Transverse colon (tissue), 4 donors: ENCODE measurements at regions not wholly inside any gene's neighbourhood (a gene's known extent, or its start where the extent isn't known, plus 50 kb on each side); places are given as distances from the start of the nearest gene placed in this dataset.

Source experiments
- DNase-seq: peaks from one replicate; pipeline ENCODE4 v3.0.0-alpha.2; 2019
- H3K27ac ChIP-seq, 4 donors: fragments of 200-600 bp; sonication (generic); 2 replicates each; pipeline ENCODE4 v1.5.1; 2016 to 2018; ENCODE audit warnings: inconsistent platforms in 4 of 4
- H3K27me3 ChIP-seq: fragments of 200-600 bp; sonication (generic); 2 replicates; pipeline ENCODE4 v1.5.1; 2017; ENCODE audit warnings: inconsistent platforms
- H3K36me3 ChIP-seq, 4 donors: fragments of 200-600 bp; sonication (generic); 2 replicates each; pipeline ENCODE4 v1.5.1; 2017 to 2019; ENCODE audit warnings: inconsistent platforms in 4 of 4
- H3K4me1 ChIP-seq, 4 donors: fragments of 200-600 bp; sonication (generic); 2 replicates each; pipeline ENCODE4 v1.5.1; 2017 to 2020; ENCODE audit warnings: inconsistent platforms in 4 of 4
- H3K4me3 ChIP-seq, 4 donors: fragments of 200-600 bp; sonication (generic); 1 replicate in 1 of 4; 2 replicates in 3 of 4; pipeline versions ENCODE4 v1.5.1 to v1.6.1; 2017 to 2019; ENCODE audit warnings: inconsistent platforms in 4 of 4
- H3K9me3 ChIP-seq, 2 donors: fragments of 200-600 bp; sonication (generic); 2 replicates each; pipeline ENCODE4 v1.5.1; 2017 to 2019; ENCODE audit warnings: inconsistent platforms in 2 of 2
- CTCF ChIP-seq, 5 experiments: fragments of 200-600 bp in 3 of 5; fragments of 450-650 bp in 2 of 5; sonication (generic) in 3 of 5; IDR thresholded peaks; 1 replicate in 2 of 5; 2 replicates in 3 of 5; pipeline ENCODE4 v1.5.1; 2016 to 2017; ENCODE audit warnings: antibody characterized with exemption in 5 of 5, inconsistent platforms in 3 of 5, mild to moderate bottlenecking in 2 of 5, moderate library complexity in 1 of 5
- EP300 ChIP-seq: sonication (generic); formaldehyde crosslinking; IDR thresholded peaks from one replicate; pipeline ENCODE4 v1.6.1; 2017; ENCODE audit warnings: antibody characterized with exemption, low read depth
- POLR2A ChIP-seq: fragments of 450-650 bp; IDR thresholded peaks from one replicate; pipeline ENCODE4 v1.6.1; 2016; ENCODE audit warnings: antibody characterized with exemption, mild to moderate bottlenecking, moderate library complexity
- POLR2AphosphoS5 ChIP-seq, 3 donors: sonication (generic); formaldehyde crosslinking; IDR thresholded peaks; one replicate each; pipeline ENCODE4 v1.6.1; 2016; ENCODE audit warnings: antibody characterized with exemption in 3 of 3
- WGBS, 2 donors: methylation state at CpG; one replicate each; pipeline ENCODE4 v1.1.5; 2018; ENCODE audit warnings: low coverage in 1 of 2; 5-methylcytosine and 5-hydroxymethylcytosine counted together
- in situ Hi-C, 4 donors: fragments of 200-750 bp; cut with MboI; loops; one replicate each; pipeline versions ENCODE4 v1.15.0 to v1.15.1; 2017; ENCODE audit warnings: low sequenced_read_pairs in 3 of 4, low pct_ligation_motif_present in 1 of 4, low pct_unique_long_range_greater_than_20kb in 1 of 4
- intact Hi-C: fragments of 100-400 bp; cut with DNase I; formaldehyde crosslinking; loops from one replicate; pipeline ENCODE4 v1.15.1; 2023; ENCODE audit warnings: low total_unique reads

- Histone ChIP-seq H3K27ac (no peak overlapping the region), H3K9me3 (no peaks in the 10 kb centered on the region), H3K27me3 (no peaks in the 10 kb centered on the region), H3K4me1 (no peaks in the 10 kb centered on the region), H3K36me3 (no peaks in the 10 kb centered on the region), H3K4me3 (no peak overlapping the region)
- intact Hi-C loops (no loop called here), in situ Hi-C loops (no loop called here)
- DNase-seq, result no peak
- TF ChIP-seq POLR2A, result no peak
- no peak for TF ChIP-seq EP300
- TF ChIP-seq POLR2AphosphoS5 (IDR thresholded peaks at IDR 0.05), result no peak
- no peak for TF ChIP-seq CTCF (IDR thresholded peaks at IDR 0.05)
- 46 to 50% methylated on average over 3 of the region's 3 CpGs for WGBS, 2 donors
These were observed 1961.5 kb upstream of the TENM3 start for GRCh38 chr4:180281724-180282123.

- Histone ChIP-seq H3K4me3 (no peak overlapping the region), H3K27me3 (no peaks in the 10 kb centered on the region), H3K4me1 (no peaks in the 10 kb centered on the region), H3K27ac (no peak overlapping the region), H3K36me3 (no peaks in the 10 kb centered on the region), H3K9me3 (no peaks in the 10 kb centered on the region)
- in situ Hi-C loops, result no loop called here
- TF ChIP-seq POLR2AphosphoS5 (IDR thresholded peaks at IDR 0.05), result no peak
- TF ChIP-seq POLR2A, result no peak
- no peak for TF ChIP-seq CTCF (IDR thresholded peaks at IDR 0.05)
- no peak for TF ChIP-seq EP300
- intact Hi-C loops, result no loop called here
- 84 to 86% methylated on average over 3 of the region's 3 CpGs for WGBS, 2 donors
- no peak for DNase-seq
These were observed 1958.9 kb upstream of the TENM3 start for GRCh38 chr4:180284267-180284666.

- 61% methylated on average over 1 of the region's 1 CpG; no CpG with 5 or more reads in 1 of the 2 donors for WGBS, 2 donors
- no peaks in the 10 kb centered on the region for H3K4me1 ChIP-seq
- H3K9me3 ChIP-seq, result no peaks in the 10 kb centered on the region
- in situ Hi-C loops, result no loop called here
- H3K36me3 ChIP-seq, result no peaks in the 10 kb centered on the region
- intact Hi-C loops, result no loop called here
- H3K27ac ChIP-seq, result no peak overlapping the region
- DNase-seq, result no peak
- TF ChIP-seq POLR2A (no peak), POLR2AphosphoS5 (IDR thresholded peaks at IDR 0.05) (no peak), CTCF (IDR thresholded peaks at IDR 0.05) (no peak), EP300 (no peak)
- H3K4me3 ChIP-seq, result no peak overlapping the region
- no peaks in the 10 kb centered on the region for H3K27me3 ChIP-seq
These were observed 1957.4 kb upstream of the TENM3 start for GRCh38 chr4:180285796-180286195.

GRCh38 chr4:180292339-180292738, 1950.9 kb upstream of the TENM3 start:
- intact Hi-C loops (no loop called here), in situ Hi-C loops (no loop called here)
- Histone ChIP-seq H3K27me3 (no peaks in the 10 kb centered on the region), H3K36me3 (no peaks in the 10 kb centered on the region), H3K9me3 (no peaks in the 10 kb centered on the region), H3K4me1 (no peaks in the 10 kb centered on the region), H3K4me3 (no peak overlapping the region), H3K27ac (no peak overlapping the region)
- TF ChIP-seq CTCF (IDR thresholded peaks at IDR 0.05) (no peak), POLR2A (no peak), POLR2AphosphoS5 (IDR thresholded peaks at IDR 0.05) (no peak), EP300 (no peak)
- WGBS, 2 donors, result 20 to 28% methylated on average over 1 of the region's 1 CpG
- no peak for DNase-seq
